ENCODE measurements at regions not wholly inside any gene's neighbourhood (a gene's known extent, or its start where the extent isn't known, plus 50 kb on each side); places are given as distances from the start of the nearest gene placed in this dataset.

GRCh38 chr5:56566374-56567249, 248.7 kb upstream of the MAP3K1 start:
- no peak overlapping the region for H3K9ac ChIP-seq (ENCODE audit: insufficient read depth, low read length)
- no peak overlapping the region for H3K4me2 ChIP-seq (ENCODE audit: extremely low read depth, insufficient read depth, low read length)
- H3K27ac ChIP-seq (ENCODE audit: insufficient read depth, low read length) = no peak overlapping the region
- DNase-seq (ENCODE audit: low read depth in 2 of 2) = no peak
- H3K27me3 ChIP-seq (ENCODE audit: control insufficient read depth, insufficient read depth, low read length) = no peaks in the 10 kb centered on the region
- H3K4me1 ChIP-seq (ENCODE audit: control insufficient read depth, extremely low read depth, insufficient read depth, low read length) = no peaks in the 10 kb centered on the region
- H3K4me3 ChIP-seq (replicated peaks in 1 of 4; ENCODE audit: control extremely low read depth in 1 of 4, insufficient read depth in 1 of 4, low read depth in 3 of 4, low read length in 4 of 4) = no peak overlapping the region
- no peaks in the 10 kb centered on the region for H4K20me1 ChIP-seq (ENCODE audit: control insufficient read depth, extremely low read depth, insufficient read depth, low read length)
- H3K36me3 ChIP-seq (ENCODE audit: control insufficient read depth, insufficient read depth, low read length) = no peaks in the 10 kb centered on the region
- no peak overlapping the region for H2AFZ ChIP-seq (ENCODE audit: low read length)
- TF ChIP-seq CTCF (conservative IDR thresholded peaks at IDR 0.05 in 1 of 2, IDR thresholded peaks at IDR 0.05 in 1 of 2; ENCODE audit: low read depth in 1 of 2, low read length in 2 of 2) (no peak), EZH2 (IDR thresholded peaks at IDR 0.05; ENCODE audit: low read length, missing control alignments) (no peak)
- no peaks in the 10 kb centered on the region for H3K9me3 ChIP-seq (ENCODE audit: control insufficient read depth, insufficient read depth, low read depth, low read length)
- H3K79me2 ChIP-seq (ENCODE audit: control insufficient read depth, insufficient read depth, low read length) = no peaks in the 10 kb centered on the region

DNA sequence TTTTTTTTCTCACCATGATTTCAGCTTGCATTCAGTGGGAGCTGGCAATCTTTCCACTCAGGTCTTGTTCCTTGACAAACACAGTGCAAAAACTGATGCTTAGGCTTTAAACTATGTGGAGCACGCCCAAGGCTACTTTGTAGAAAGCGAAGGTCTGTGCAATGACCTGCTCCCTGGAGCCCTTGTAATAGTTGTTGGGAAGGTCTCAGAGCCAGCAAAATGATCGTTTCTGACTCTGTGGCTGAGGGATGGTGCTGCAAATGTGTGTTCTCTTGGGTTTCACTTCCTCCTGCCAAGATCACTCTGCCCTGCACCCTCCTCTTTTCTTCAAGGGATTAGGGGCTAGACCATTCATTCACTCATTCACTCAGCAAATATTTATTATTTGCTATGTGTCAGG, 249.7 kb upstream of the MAP3K1 start:
- no peak overlapping the region for H3K4me3 ChIP-seq (replicated peaks in 1 of 4; ENCODE audit: control extremely low read depth in 1 of 4, insufficient read depth in 1 of 4, low read depth in 3 of 4, low read length in 4 of 4)
- no peak overlapping the region for H2AFZ ChIP-seq (ENCODE audit: low read length)
- no peak for DNase-seq (ENCODE audit: low read depth in 2 of 2)
- no peaks in the 10 kb centered on the region for H3K4me1 ChIP-seq (ENCODE audit: control insufficient read depth, extremely low read depth, insufficient read depth, low read length)
- H3K79me2 ChIP-seq (ENCODE audit: control insufficient read depth, insufficient read depth, low read length) = no peaks in the 10 kb centered on the region
- no peaks in the 10 kb centered on the region for H3K9me3 ChIP-seq (ENCODE audit: control insufficient read depth, insufficient read depth, low read depth, low read length)
- H3K4me2 ChIP-seq (ENCODE audit: extremely low read depth, insufficient read depth, low read length) = no peak overlapping the region
- H3K27me3 ChIP-seq (ENCODE audit: control insufficient read depth, insufficient read depth, low read length) = no peaks in the 10 kb centered on the region
- no peaks in the 10 kb centered on the region for H4K20me1 ChIP-seq (ENCODE audit: control insufficient read depth, extremely low read depth, insufficient read depth, low read length)
- H3K27ac ChIP-seq (ENCODE audit: insufficient read depth, low read length) = no peak overlapping the region
- TF ChIP-seq EZH2 (IDR thresholded peaks at IDR 0.05; ENCODE audit: low read length, missing control alignments) (no peak), CTCF (conservative IDR thresholded peaks at IDR 0.05 in 1 of 2, IDR thresholded peaks at IDR 0.05 in 1 of 2; ENCODE audit: low read depth in 1 of 2, low read length in 2 of 2) (no peak)
- H3K9ac ChIP-seq (ENCODE audit: insufficient read depth, low read length) = no peak overlapping the region
- H3K36me3 ChIP-seq (ENCODE audit: control insufficient read depth, insufficient read depth, low read length) = no peaks in the 10 kb centered on the region

- H3K36me3 ChIP-seq (ENCODE audit: control insufficient read depth, insufficient read depth, low read length) = no peaks in the 10 kb centered on the region
- no peak for DNase-seq (ENCODE audit: low read depth in 2 of 2)
- H3K27ac ChIP-seq (ENCODE audit: insufficient read depth, low read length) = no peak overlapping the region
- no peaks in the 10 kb centered on the region for H3K4me1 ChIP-seq (ENCODE audit: control insufficient read depth, extremely low read depth, insufficient read depth, low read length)
- H3K79me2 ChIP-seq (ENCODE audit: control insufficient read depth, insufficient read depth, low read length) = no peaks in the 10 kb centered on the region
- H3K9me3 ChIP-seq (ENCODE audit: control insufficient read depth, insufficient read depth, low read depth, low read length) = no peaks in the 10 kb centered on the region
- H3K27me3 ChIP-seq (ENCODE audit: control insufficient read depth, insufficient read depth, low read length) = no peaks in the 10 kb centered on the region
- TF ChIP-seq EZH2 (IDR thresholded peaks at IDR 0.05; ENCODE audit: low read length, missing control alignments) (no peak), CTCF (conservative IDR thresholded peaks at IDR 0.05 in 1 of 2, IDR thresholded peaks at IDR 0.05 in 1 of 2; ENCODE audit: low read depth in 1 of 2, low read length in 2 of 2) (no peak)
- H2AFZ ChIP-seq (ENCODE audit: low read length) = no peak overlapping the region
- no peak overlapping the region for H3K4me3 ChIP-seq (replicated peaks in 1 of 4; ENCODE audit: control extremely low read depth in 1 of 4, insufficient read depth in 1 of 4, low read depth in 3 of 4, low read length in 4 of 4)
- no peaks in the 10 kb centered on the region for H4K20me1 ChIP-seq (ENCODE audit: control insufficient read depth, extremely low read depth, insufficient read depth, low read length)
- no peak overlapping the region for H3K9ac ChIP-seq (ENCODE audit: insufficient read depth, low read length)
- no peak overlapping the region for H3K4me2 ChIP-seq (ENCODE audit: extremely low read depth, insufficient read depth, low read length)
Measured at GRCh38 chr5:56565283-56565615, 250.1 kb upstream of the MAP3K1 start.

Measured in fibroblast of lung (primary cell).